Head of caudate nucleus (tissue), 42 donors: ENCODE measurements at regions not wholly inside any gene's neighbourhood (a gene's known extent, or its start where the extent isn't known, plus 50 kb on each side); places are given as distances from the start of the nearest gene placed in this dataset.

Experiments
- DNase-seq, 42 donors: peaks; one replicate each; pipeline versions ENCODE4 v3.0.0 to v3.0.0-alpha.2; 2020 to 2021; ENCODE audit warnings: mixed read lengths in 7 of 42
- intact Hi-C: fragments of 100-400 bp; cut with DNase I; formaldehyde crosslinking; loops from one replicate; pipeline ENCODE4 v1.15.0; 2022

DNA sequence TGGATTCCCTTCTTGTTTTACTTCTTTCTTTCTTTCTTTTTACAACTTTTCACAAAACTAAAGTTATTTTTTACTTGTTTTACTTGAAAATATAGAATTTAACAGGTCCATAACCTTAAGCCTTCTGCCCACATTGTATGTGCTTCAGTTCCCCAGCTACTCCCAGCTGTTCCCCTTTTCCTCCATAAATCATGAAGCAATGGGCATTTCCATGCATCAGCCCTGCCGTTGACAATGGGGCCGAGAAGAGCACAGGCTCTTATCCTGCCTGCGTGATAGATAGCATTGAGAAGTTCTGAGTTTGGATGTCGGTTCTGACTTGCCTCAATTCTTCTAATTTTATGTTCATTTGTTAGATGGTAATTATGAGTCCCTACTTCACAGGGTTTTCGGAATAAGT lies 583.8 kb downstream of the CDH26 start:
- intact Hi-C loops = no loop called here
- no peak for DNase-seq

GRCh38 chr20:60543598-60543997 lies 585.4 kb downstream of the CDH26 start:
- intact Hi-C loops = no loop called here

GRCh38 chr20:60553095-60553494 lies 594.9 kb downstream of the CDH26 start:
- no peak for DNase-seq
- intact Hi-C loops = no loop called here

More at GRCh38 chr20:60543598-60543997, 585.4 kb downstream of the CDH26 start:
- DNase-seq = no peak

GRCh38 chr20:60558486-60558885 lies 600.3 kb downstream of the CDH26 start:
- DNase-seq = no peak
- intact Hi-C loops = no loop called here

GRCh38 chr20:60559462-60559861 lies 601.2 kb downstream of the CDH26 start:
- DNase-seq = no peak
- intact Hi-C loops = no loop called here

GRCh38 chr20:60561052-60561451 lies 602.8 kb downstream of the CDH26 start:
- no peak for DNase-seq
- intact Hi-C loops = no loop called here

GRCh38 chr20:60565083-60565482 lies 606.9 kb downstream of the CDH26 start:
- intact Hi-C loops = no loop called here
- no peak for DNase-seq

DNA sequence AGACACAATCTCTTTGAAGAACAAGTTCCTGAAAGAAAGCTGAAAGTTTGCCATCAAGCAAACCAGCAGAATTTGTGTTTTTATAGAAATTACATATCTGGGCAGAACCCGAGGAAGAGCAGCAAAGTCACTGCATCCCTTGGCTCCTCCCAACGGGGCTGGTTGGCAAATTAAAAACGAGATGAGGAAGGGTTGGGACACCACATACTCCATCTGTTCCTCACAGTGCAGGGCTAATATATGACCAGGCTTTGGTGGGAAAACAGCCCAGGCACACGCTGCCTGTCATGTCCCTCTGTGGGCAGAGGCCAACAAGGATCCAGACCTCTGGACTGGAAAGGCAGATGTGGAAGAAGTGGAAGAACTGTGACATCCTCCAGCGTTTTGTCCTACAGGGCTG lies 607.3 kb downstream of the CDH26 start:
- no peak for DNase-seq
- intact Hi-C loops = no loop called here

- peak in 1 of 42 donors; percentile 19 for DNase-seq
- intact Hi-C loops = no loop called here
Measured at GRCh38 chr20:60569116-60569515, 610.9 kb downstream of the CDH26 start.

- intact Hi-C loops = no loop called here
- DNase-seq = no peak
Measured at GRCh38 chr20:60570481-60571277, 612.5 kb downstream of the CDH26 start.

GRCh38 chr20:60573003-60573680 lies 614.9 kb downstream of the CDH26 start:
- intact Hi-C loops = no loop called here
- DNase-seq = peak in 5 of 42 donors; percentile 5 to 61 (median 12)

DNA sequence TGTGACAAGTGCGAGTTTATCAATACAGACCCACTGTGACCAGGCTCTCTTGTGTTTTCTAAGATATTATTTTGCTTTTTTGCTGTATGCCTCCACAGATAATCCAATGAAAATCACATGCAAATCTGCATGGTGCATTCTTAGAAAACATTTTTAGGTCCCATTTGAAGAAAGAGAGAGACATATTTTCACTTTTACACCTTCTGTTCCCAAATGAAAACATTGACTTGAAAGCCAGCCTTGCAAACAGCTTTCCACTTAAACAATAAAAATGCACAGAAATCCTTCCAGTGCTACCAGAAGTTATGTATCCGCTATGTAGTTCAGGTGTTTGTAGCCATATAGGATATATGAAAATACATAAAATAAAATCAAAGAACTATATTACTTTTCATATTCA lies 618.0 kb downstream of the CDH26 start:
- intact Hi-C loops = no loop called here
- no peak for DNase-seq

DNA sequence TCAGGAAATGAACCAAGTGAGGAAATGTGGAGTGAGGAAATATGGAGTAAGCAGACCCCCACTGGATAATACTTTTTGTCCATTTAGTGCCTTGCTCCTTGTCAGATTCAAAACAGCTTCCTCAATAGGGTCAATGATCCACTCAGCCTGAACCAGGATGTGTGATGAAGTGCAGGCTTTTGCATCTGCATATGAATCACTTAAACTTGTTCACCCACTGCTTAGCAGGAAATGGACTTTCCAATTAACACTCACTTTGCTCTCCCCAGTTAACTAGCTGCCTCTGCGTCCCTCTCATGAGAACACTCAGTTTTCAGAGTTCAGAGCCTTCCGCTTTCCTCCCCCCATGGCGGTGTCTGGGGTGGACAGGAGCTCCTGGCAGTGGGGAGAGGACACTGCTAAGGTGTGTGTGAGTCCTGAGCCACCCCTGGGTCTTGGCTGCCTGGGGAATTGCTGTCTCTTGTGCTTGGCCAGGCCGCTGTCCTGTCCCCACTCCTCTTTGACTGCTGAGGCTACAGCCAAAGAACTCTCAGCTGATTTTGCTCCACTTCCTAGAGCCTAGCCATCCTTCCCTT lies 621.8 kb downstream of the CDH26 start:
- intact Hi-C loops = no loop called here
- DNase-seq = no peak

GRCh38 chr20:60581606-60582115 lies 623.4 kb downstream of the CDH26 start:
- DNase-seq = no peak
- intact Hi-C loops = no loop called here

DNA sequence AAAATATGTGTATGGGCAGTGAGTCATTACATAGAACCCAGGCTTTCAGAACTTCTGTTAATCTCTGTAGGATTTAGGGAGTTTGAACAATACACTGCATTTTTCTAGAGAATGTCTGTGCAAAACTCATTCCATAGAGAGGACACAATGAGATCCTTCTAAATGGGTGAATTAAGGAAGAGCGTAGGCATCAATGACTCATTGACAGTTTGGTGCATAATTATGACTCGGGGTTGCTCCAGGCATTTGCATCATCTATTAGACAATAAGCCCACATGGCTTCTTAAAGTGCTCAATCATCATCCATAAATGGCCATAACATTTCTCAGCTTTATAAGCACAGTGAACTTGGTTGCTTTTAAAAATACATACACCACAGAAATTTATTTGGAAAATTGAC lies 625.5 kb downstream of the CDH26 start:
- intact Hi-C loops = no loop called here
- DNase-seq = peak in 15 of 42 donors; percentile 16 to 60 (median 41)

DNA sequence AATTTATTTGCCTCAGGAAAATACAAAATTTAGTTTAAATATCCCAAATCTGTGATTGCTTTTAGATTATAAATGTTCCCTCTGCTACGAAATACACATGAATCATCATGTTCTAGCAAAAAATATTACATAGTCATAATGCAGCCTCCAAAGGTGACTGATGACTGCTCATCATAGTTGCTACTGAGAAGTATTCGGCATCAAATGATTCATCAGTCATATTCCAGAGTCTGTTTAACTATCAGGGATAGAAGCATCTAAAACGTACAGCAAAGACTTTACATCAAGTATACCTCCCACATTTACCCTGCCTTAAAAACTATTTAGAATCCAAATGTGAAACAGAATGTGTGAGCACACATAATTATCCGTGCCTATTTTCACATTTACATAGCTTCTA lies 626.0 kb downstream of the CDH26 start:
- DNase-seq = peak in 2 of 42 donors; percentile 7 to 36
- intact Hi-C loops = no loop called here

DNA sequence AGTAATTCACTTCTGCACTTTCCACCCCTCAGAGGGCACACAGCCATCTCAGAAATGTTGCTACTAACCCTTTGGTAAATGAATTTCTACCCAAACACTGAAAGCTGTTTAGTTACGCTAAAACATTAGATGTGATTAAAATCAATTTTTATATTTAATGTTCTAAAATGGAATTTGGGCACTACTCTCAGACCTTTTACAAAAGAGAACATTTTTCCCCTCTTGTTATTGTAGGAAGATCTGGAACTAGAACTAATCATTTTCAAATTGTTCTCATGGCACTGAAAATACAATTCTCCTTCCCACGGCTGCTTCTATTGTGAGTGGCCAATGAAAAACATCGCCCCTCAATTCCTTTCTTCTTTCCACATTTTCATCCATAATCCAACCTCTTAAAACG lies 627.4 kb downstream of the CDH26 start:
- peak in 1 of 42 donors; percentile 14 for DNase-seq
- intact Hi-C loops = no loop called here

- intact Hi-C loops = no loop called here
- DNase-seq = peak in 2 of 42 donors; percentile 11 to 35
Measured at GRCh38 chr20:60586269-60587050, 628.2 kb downstream of the CDH26 start.

- DNase-seq = no peak
- intact Hi-C loops = no loop called here
Measured at GRCh38 chr20:60587986-60588385, 629.8 kb downstream of the CDH26 start.
